ENCODE measurements at regions not wholly inside any gene's neighbourhood (a gene's known extent, or its start where the extent isn't known, plus 50 kb on each side); places are given as distances from the start of the nearest gene placed in this dataset.
"Not testable (repeated sequence)": the region's sequence is repeated elsewhere in the genome, so short reads cannot be mapped to it uniquely, and the experiment has no call there.

DNA sequence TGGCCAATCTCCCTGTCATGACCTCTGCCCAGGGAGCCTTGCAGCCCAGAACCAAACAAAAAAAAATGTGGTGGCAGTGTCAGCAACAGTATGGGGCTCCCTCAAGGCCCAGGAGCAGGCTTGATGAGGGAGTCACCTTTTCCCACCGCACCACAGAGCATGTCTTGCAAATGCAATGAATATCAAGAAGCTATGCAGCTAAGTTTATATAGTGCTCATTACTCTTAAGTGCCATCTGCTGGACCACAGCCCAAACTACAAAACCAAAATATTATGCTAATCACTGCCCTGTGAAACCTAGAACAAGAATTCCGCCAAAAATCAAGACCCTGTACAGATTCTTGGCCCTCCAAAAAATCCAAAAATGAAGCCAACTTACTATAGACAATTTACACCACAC is 65.9 kb downstream of the PABPC5 start:
- DNase-seq (ENCODE audit: low spot score): peak; percentile 0

DNA sequence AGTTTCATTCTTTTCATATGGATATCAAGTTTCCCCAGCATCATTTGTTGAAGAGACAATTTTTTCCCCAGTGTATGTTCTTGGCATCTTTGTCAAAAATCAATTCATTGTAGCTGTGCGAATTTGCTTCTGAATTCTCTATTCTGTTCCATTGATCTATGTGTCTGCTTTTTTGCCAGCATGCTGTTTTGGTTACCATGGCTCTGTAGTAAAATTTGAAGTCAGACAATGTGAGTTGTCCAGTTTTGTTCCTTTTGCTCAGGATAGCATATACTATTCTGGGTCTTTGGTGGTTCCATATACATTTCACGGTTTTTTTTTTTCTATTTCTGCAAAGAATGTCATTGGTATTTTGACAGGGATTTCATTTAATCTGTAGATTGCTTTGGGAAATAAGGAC is 95.6 kb downstream of the PABPC5 start:
- DNase-seq (ENCODE audit: low spot score): not testable (repeated sequence)

DNA sequence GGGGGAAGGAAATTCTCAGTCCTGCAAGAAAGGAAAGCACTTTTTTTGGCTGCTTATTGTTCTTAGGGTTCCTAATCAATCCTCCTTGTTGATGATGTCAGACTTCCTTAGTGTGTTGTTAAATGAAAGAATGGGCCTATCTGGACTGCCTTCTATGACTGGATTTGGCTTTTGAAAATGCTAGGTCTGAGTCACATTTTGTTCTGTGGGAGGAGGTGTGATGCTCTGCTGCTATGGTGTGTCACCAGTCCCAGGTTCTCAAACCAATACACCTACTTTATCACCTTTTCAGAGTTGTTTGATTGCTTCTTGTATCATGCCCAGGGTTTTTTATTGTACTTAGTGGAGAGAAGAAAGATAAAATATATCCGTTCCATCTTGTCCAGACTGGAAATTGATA is 128.5 kb downstream of the PABPC5 start:
- DNase-seq (ENCODE audit: low spot score): not testable (repeated sequence)

Data from SW480 (cell line).